GM19372 (cell line): ENCODE measurements at regions not wholly inside any gene's neighbourhood (a gene's known extent, or its start where the extent isn't known, plus 50 kb on each side); places are given as distances from the start of the nearest gene placed in this dataset.
"Not testable (repeated sequence)": the region's sequence is repeated elsewhere in the genome, so short reads cannot be mapped to it uniquely, and the experiment has no call there.

Experiments
- ATAC-seq: cut with Tn5 transposase; IDR thresholded peaks from one replicate; pipeline ENCODE4 v1.9.1; 2021; ENCODE audit warnings: mild to moderate bottlenecking, low read depth, moderate library complexity; ENCODE audit not compliant: unreplicated experiment

DNA sequence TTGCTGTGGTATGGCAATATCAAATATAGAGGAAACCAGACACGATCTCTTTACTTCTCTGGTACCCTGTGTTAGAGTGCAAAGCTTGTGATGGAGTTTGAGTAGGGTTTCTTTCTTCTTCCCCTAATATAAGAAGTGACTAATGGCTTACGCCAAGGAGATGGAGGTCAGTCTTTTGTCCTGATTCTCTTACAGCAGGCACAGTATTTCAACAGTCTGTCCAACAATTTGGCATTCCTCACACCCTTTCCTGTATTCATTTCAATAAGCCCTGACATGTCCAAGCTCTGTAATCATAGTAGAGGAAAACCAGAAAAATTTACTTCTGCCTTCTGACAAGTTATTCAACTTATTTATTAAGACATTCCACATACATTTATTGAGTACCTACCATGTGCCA lies 546.2 kb downstream of the TMEM135 start:
- no peak for ATAC-seq

DNA sequence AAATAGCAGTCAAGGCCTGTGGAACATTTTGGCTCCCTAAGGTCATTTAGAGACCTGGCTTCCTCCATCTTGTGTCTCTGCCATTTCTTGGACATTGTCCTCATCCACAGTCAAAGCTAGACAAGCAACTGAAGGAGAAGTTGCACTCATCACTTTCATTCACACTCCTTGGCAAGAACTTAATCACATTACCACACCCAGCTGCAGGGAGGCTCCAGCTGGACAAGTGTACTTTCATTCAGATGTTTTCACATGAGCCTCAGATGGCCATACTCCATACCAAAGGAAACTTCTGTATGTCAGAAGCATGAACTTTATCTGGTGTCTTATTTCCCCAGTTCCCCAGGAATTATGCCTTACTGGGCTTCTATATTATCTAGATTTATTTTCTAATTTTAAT lies 537.4 kb downstream of the TMEM135 start:
- ATAC-seq, result no peak

DNA sequence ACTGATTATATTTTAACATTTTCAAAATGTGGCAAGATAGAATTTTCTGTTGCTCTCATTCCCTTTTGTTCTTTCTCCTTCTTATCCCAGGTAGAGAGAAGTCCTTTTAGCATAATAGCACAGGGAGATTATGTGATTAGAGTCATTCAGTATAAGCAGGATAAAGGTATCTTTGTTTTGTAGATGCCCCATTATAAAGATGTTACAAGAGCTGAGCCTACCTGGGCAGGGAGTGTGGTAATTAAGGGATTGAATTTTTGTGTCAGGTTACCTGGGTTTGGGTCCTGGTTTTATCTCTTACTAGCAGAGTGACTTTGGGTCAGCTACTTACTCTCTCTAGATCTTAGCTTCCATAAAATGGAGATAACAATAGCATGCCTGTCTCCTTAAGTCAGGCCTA lies 536.5 kb downstream of the TMEM135 start:
- ATAC-seq, result no peak

DNA sequence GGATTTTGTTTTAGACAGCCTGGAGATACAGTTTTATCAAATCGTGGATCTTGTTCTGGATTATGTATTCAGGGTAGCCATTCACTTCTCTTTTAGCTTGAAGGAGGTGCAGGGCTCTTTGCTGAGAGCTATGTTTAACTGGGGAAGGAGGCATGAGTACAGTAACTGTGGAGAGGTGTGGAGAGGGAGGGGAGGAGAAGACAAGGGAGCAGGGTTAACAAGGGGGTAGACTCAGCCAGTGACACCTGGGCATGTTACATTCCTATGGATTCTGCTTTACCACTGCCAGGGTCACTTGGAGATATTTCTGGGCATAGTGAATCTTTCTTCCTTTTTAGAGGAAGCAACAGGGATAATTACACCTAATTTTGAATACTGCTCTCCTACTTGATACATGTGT lies 536.0 kb downstream of the TMEM135 start:
- no peak for ATAC-seq

GRCh38 chr11:87572881-87573280 lies 535.1 kb downstream of the TMEM135 start:
- no peak for ATAC-seq

DNA sequence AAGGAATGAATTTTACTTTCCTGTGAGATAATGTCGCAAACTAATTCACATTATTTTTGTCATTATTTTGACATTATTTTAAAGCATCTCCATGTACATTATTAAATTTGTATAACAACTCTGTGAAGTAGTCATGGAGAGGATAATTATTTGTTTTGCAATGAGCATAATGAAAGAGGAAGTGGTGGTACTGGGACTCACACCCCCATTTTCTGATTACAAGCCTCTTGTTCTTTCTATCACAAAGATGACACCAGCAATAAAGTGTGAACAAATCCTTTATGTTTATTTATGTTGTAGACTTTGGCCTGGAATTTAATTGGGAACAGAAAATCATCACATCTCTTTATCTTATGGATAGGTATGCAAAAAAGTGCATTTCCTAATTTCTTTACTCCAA lies 522.6 kb downstream of the TMEM135 start:
- no peak for ATAC-seq

GRCh38 chr11:87559852-87560251 lies 522.1 kb downstream of the TMEM135 start:
- ATAC-seq, result not testable (repeated sequence)

DNA sequence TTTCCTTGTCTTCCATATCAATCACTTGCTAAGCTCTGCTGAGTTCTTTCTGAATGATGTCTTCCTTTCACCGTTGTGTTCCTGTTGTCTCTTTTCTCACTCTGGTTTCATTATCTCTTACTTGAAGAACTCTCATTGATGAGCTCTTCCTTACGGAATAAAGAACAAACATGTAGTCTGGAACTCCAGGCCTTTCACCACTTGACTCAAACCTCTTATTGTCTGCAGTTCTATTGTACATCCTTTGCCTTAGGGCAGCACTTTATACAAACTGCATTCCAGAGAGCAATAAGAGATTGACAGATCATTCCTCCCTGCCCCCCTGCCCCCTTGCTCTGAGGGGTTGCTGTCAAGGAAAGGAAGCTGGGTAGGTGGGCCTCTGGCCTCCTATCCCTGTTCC lies 517.4 kb downstream of the TMEM135 start:
- ATAC-seq, result no peak

- no peak for ATAC-seq
Observed at GRCh38 chr11:87548797-87549196, 511.1 kb downstream of the TMEM135 start.

DNA sequence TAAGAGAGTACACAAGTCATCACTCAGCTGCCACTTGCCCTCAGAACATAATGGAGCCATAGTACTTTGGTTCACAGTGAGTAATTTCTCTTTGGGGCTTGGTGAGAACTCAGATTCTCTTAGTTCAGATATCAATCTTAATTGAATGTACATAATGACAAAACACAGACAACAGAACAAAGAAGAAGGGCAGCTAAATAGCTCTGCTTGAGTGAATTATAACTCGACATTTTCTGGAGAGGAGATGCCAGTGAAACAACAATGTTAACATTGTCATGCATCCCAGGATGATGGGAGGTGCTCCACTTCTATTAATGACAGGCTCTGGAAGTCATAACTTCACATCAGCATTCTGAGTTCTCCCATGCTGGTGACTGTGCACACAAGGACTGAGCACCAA lies 508.1 kb downstream of the TMEM135 start:
- ATAC-seq, result no peak

GRCh38 chr11:87539596-87539995 lies 501.9 kb downstream of the TMEM135 start:
- ATAC-seq, result no peak

- ATAC-seq, result no peak
Observed at GRCh38 chr11:87536565-87536964, 498.8 kb downstream of the TMEM135 start.

DNA sequence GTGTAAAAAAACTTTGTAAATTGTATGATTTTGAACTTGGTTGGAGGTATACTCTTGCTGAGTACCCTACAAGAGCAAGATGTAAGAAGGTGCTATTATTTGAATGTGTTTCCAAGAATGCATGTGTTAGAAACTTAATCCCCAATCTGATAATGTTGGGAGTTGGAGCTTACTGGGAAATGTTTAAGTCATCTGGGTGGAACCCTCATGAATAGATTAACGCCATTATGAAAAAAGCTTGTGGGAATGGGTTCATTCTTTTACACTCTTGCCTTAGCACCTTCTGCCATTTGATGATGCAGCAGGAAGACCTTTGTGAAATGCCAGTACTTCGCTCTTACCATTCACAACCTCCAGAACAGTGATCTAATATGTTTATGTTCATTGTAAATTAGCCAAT lies 498.3 kb downstream of the TMEM135 start:
- no peak for ATAC-seq

- ATAC-seq, result no peak
Observed at GRCh38 chr11:87535513-87535912, 497.8 kb downstream of the TMEM135 start.

- not testable (repeated sequence) for ATAC-seq
Observed at GRCh38 chr11:87531835-87532234, 494.1 kb downstream of the TMEM135 start.

GRCh38 chr11:87529486-87529885 lies 491.8 kb downstream of the TMEM135 start:
- ATAC-seq, result no peak

GRCh38 chr11:87528752-87529151 lies 491.0 kb downstream of the TMEM135 start:
- ATAC-seq, result no peak

GRCh38 chr11:87523276-87523675 lies 485.5 kb downstream of the TMEM135 start:
- ATAC-seq, result no peak

DNA sequence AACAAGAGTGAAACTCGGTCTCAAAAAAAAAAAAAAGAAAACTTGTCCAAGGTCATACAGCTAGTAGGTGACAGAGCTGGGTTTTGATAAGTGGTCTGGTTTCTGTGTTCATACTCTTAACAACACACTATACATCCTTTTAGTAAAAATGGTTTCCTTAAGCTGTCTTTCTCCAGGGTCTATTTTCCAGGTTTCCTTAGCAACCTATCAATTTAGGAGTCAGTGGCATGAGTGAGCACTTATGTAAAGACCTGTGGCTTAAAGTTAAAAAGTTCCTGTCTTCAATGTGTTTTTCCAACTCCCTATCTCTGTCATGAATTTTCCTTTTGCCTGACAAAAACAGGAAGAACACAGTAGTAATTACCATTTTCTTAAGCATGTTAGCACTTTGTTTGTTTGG lies 480.5 kb downstream of the TMEM135 start:
- no peak for ATAC-seq

GRCh38 chr11:87517351-87517750 lies 479.6 kb downstream of the TMEM135 start:
- no peak for ATAC-seq

DNA sequence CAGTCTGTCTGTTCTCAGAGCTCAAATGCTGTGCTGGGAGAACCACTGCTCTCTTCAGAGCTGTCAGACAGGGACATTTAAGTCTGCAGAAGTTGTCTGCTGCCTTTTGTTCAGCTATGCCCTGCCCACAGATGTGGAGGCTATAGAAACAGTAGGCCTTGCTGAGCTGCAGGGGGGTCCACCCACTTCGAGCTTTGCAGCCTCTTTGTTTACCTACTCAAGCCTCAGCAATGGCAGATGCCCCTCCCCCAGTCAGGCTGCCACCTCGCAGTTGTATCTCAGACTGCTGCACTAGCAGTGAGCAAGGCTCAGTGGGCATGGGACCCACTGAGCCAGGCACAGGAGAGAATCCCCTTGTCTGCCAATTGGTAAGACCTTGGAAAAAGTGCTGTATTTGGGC lies 470.0 kb downstream of the TMEM135 start:
- ATAC-seq, result not testable (repeated sequence)

DNA sequence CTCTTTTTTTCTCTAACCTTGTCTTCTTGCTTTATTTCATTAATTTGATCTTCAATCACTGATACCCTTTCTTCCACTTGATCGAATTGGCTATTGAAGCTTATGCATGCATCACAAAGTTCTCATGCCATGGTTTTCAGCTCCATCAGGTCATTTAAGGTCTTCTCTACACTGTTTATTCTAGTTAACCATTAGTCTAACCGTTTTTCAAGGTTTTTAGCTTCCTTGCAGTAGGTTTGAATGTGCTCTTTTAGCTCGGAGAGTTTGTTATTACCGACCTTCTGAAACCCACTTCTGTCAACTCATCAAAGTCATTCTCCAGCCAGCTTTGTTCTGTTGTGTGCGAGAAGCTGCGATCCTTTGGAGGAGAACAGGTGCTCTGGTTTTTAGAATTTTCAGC lies 469.2 kb downstream of the TMEM135 start:
- not testable (repeated sequence) for ATAC-seq

DNA sequence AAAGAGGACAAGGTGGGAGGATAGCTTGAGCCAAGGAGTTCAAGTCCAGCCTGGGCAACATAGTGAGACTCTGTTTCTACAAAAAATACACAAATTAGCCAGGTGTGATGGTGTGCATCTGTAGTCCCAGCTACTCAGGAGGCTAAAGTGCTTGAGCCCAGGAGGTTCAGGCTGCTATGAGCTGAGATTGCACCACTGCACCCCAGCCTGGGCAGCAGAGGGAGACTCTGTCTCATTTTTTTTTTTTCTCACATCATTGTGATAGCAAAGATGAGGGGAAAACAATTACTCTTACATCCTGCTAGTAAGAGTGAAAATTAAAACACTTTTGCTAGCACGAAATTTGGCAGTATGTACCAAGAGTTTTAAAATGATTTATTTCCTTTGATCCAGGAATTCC lies 463.7 kb downstream of the TMEM135 start:
- no peak for ATAC-seq
